ENCODE measurements at regions not wholly inside any gene's neighbourhood (a gene's known extent, or its start where the extent isn't known, plus 50 kb on each side); places are given as distances from the start of the nearest gene placed in this dataset.

GRCh38 chr4:181502611-181503010 lies 740.6 kb upstream of the TENM3 start:
- FAIRE-seq: no peak
- DNase-seq (ENCODE audit: extremely low spot score, insufficient read length, low read depth): no peak

- no peak for FAIRE-seq
- DNase-seq (ENCODE audit: extremely low spot score, insufficient read length, low read depth): no peak
Observed at GRCh38 chr4:181503687-181504390, 739.4 kb upstream of the TENM3 start.

- no peak for FAIRE-seq
- no peak for DNase-seq (ENCODE audit: extremely low spot score, insufficient read length, low read depth)
Observed at GRCh38 chr4:181504924-181505323, 738.3 kb upstream of the TENM3 start.

- FAIRE-seq (no peak), DNase-seq (ENCODE audit: extremely low spot score, insufficient read length, low read depth) (no peak)
Observed at GRCh38 chr4:181507180-181507835, 735.9 kb upstream of the TENM3 start.

GRCh38 chr4:181507938-181508337 lies 735.3 kb upstream of the TENM3 start:
- DNase-seq (ENCODE audit: extremely low spot score, insufficient read length, low read depth): no peak
- FAIRE-seq: no peak

GRCh38 chr4:181508601-181509000 lies 734.6 kb upstream of the TENM3 start:
- FAIRE-seq (no peak), DNase-seq (ENCODE audit: extremely low spot score, insufficient read length, low read depth) (no peak)

- DNase-seq (ENCODE audit: extremely low spot score, insufficient read length, low read depth) (no peak), FAIRE-seq (no peak)
Observed at GRCh38 chr4:181509073-181509472, 734.1 kb upstream of the TENM3 start.

- DNase-seq (ENCODE audit: extremely low spot score, insufficient read length, low read depth): no peak
- no peak for FAIRE-seq
Observed at GRCh38 chr4:181517491-181517890, 725.7 kb upstream of the TENM3 start.

- DNase-seq (ENCODE audit: extremely low spot score, insufficient read length, low read depth): no peak
- no peak for FAIRE-seq
Observed at GRCh38 chr4:181520790-181521189, 722.4 kb upstream of the TENM3 start.

GRCh38 chr4:181523973-181524372 lies 719.2 kb upstream of the TENM3 start:
- DNase-seq (ENCODE audit: extremely low spot score, insufficient read length, low read depth) (no peak), FAIRE-seq (no peak)

GRCh38 chr4:181524499-181524898 lies 718.7 kb upstream of the TENM3 start:
- DNase-seq (ENCODE audit: extremely low spot score, insufficient read length, low read depth) (no peak), FAIRE-seq (no peak)

GRCh38 chr4:181525634-181526033 lies 717.6 kb upstream of the TENM3 start:
- DNase-seq (ENCODE audit: extremely low spot score, insufficient read length, low read depth) (no peak), FAIRE-seq (no peak)

- DNase-seq (ENCODE audit: extremely low spot score, insufficient read length, low read depth) (no peak), FAIRE-seq (peak; percentile 38)
Observed at GRCh38 chr4:181528570-181529184, 714.5 kb upstream of the TENM3 start.

- DNase-seq (ENCODE audit: extremely low spot score, insufficient read length, low read depth) (no peak), FAIRE-seq (no peak)
Observed at GRCh38 chr4:181529537-181529936, 713.7 kb upstream of the TENM3 start.

- DNase-seq (ENCODE audit: extremely low spot score, insufficient read length, low read depth) (no peak), FAIRE-seq (no peak)
Observed at GRCh38 chr4:181536196-181536746, 706.9 kb upstream of the TENM3 start.

- DNase-seq (ENCODE audit: extremely low spot score, insufficient read length, low read depth) (no peak), FAIRE-seq (no peak)
Observed at GRCh38 chr4:181536811-181537434, 706.3 kb upstream of the TENM3 start.

GRCh38 chr4:181538431-181538830 lies 704.8 kb upstream of the TENM3 start:
- FAIRE-seq: no peak
- DNase-seq (ENCODE audit: extremely low spot score, insufficient read length, low read depth): no peak

- DNase-seq (ENCODE audit: extremely low spot score, insufficient read length, low read depth) (no peak), FAIRE-seq (no peak)
Observed at GRCh38 chr4:181541396-181541795, 701.8 kb upstream of the TENM3 start.

- FAIRE-seq (no peak), DNase-seq (ENCODE audit: extremely low spot score, insufficient read length, low read depth) (no peak)
Observed at GRCh38 chr4:181548873-181549575, 694.2 kb upstream of the TENM3 start.

GRCh38 chr4:181549576-181550188 lies 693.5 kb upstream of the TENM3 start:
- DNase-seq (ENCODE audit: extremely low spot score, insufficient read length, low read depth): no peak
- no peak for FAIRE-seq
